Aorta (tissue), 5 donors: ENCODE measurements at regions not wholly inside any gene's neighbourhood (a gene's known extent, or its start where the extent isn't known, plus 50 kb on each side); places are given as distances from the start of the nearest gene placed in this dataset.

ENCODE experiments used
- ATAC-seq: fragments of 200-7000 bp; cut with Tn5 transposase; one replicate; pipeline ENCODE4 v1.9.1; 2022; ENCODE audit warnings: moderate library complexity; ENCODE audit not compliant: low FRiP score
- DNase-seq, 2 donors: peaks; one replicate each; pipeline ENCODE4 v3.0.0-alpha.2; 2020
- H3K27ac ChIP-seq, 2 donors: one replicate each; pipeline ENCODE4 v1.5.1; 2013; ENCODE audit warnings: low read length in 2 of 2, mild to moderate bottlenecking in 2 of 2, moderate library complexity in 2 of 2, control low read depth in 1 of 2, inconsistent platforms in 1 of 2, low read depth in 1 of 2
- H3K27me3 ChIP-seq, 2 donors: one replicate each; pipeline ENCODE4 v1.6.1; 2013; ENCODE audit warnings: control low read depth in 1 of 2, low read length in 1 of 2, mild to moderate bottlenecking in 1 of 2, moderate library complexity in 1 of 2; ENCODE audit not compliant: insufficient read depth in 2 of 2, control insufficient read depth in 1 of 2
- H3K36me3 ChIP-seq, 2 donors: one replicate each; pipeline ENCODE4 v1.6.1; 2013; ENCODE audit warnings: control low read depth in 1 of 2, low read length in 1 of 2, mild to moderate bottlenecking in 1 of 2; ENCODE audit not compliant: insufficient read depth in 2 of 2, control insufficient read depth in 1 of 2
- H3K4me1 ChIP-seq, 2 donors: one replicate each; pipeline ENCODE4 v1.6.1; 2013; ENCODE audit warnings: low read length in 2 of 2, control low read depth in 1 of 2, mild to moderate bottlenecking in 1 of 2, moderate library complexity in 1 of 2; ENCODE audit not compliant: insufficient read depth in 2 of 2, control insufficient read depth in 1 of 2
- H3K4me3 ChIP-seq, 2 donors: one replicate each; pipeline ENCODE4 v1.5.1; 2013; ENCODE audit warnings: low read length in 2 of 2, control low read depth in 1 of 2, mild to moderate bottlenecking in 1 of 2
- H3K9me3 ChIP-seq: one replicate; pipeline ENCODE4 v1.6.1; 2013; ENCODE audit warnings: mild to moderate bottlenecking, low read length; ENCODE audit not compliant: control insufficient read depth
- WGBS, 2 donors: extraction: QIAGEN DNeasy Blood & Tissue Kit; methylation state at CpG; one replicate each; pipeline ENCODE4 v1.1.7; 2013; 5-methylcytosine and 5-hydroxymethylcytosine counted together
- intact Hi-C, 2 donors: fragments of 100-400 bp; cut with DNase I; formaldehyde crosslinking; loops; one replicate each; pipeline versions ENCODE4 v1.14.2 to v1.15.0; 2022
- donor health status: healthy with polysubstance abuse.
- donor health status: Bipolar disorder and iron deficiency.
- donor health status: DM: no; HTN: no; CAD: no.
- donor health status: DM: no; HTN: no; CAD: no.
- donor health status: DM: yes; HTN: yes; CAD: no.

GRCh38 chr12:11555743-11556625 is 93.5 kb upstream of the ETV6 start:
- 10 to 12% methylated on average over 11 of the region's 11 CpGs for WGBS, 2 donors
- ATAC-seq (peak; percentile 74), DNase-seq (no peak)
- Histone ChIP-seq H3K36me3 (no peaks in the 10 kb centered on the region), H3K4me3 (peak overlapping the region; percentile 79 to 98), H3K4me1 (peaks cover 0 to 3% of the 10 kb centered on the region in 2 donors), H3K27me3 (no peaks in the 10 kb centered on the region), H3K9me3 (no peaks in the 10 kb centered on the region), H3K27ac (peak overlapping the region; percentile 68 to 96)
- intact Hi-C loops, result loop anchor here (10.0 kb wide), 1 partner anchor 479 kb away; no protein-coding TSS in a partner anchor

GRCh38 chr12:11556682-11557081 is 92.8 kb upstream of the ETV6 start:
- H3K4me3 ChIP-seq, result peak overlapping the region; percentile 79 to 98
- intact Hi-C loops, result loop anchor here (10.0 kb wide), 1 partner anchor 478 kb away; no protein-coding TSS in a partner anchor
- DNase-seq, result no peak
- peaks cover 0 to 3% of the 10 kb centered on the region in 2 donors for H3K4me1 ChIP-seq
- WGBS, 2 donors, result 25 to 33% methylated on average over 6 of the region's 6 CpGs
- H3K27ac ChIP-seq, result peak overlapping the region in 1 of 2 donors; percentile 13
- ATAC-seq, result no peak
- H3K36me3 ChIP-seq, result no peaks in the 10 kb centered on the region
- no peaks in the 10 kb centered on the region for H3K9me3 ChIP-seq
- no peaks in the 10 kb centered on the region for H3K27me3 ChIP-seq

DNA sequence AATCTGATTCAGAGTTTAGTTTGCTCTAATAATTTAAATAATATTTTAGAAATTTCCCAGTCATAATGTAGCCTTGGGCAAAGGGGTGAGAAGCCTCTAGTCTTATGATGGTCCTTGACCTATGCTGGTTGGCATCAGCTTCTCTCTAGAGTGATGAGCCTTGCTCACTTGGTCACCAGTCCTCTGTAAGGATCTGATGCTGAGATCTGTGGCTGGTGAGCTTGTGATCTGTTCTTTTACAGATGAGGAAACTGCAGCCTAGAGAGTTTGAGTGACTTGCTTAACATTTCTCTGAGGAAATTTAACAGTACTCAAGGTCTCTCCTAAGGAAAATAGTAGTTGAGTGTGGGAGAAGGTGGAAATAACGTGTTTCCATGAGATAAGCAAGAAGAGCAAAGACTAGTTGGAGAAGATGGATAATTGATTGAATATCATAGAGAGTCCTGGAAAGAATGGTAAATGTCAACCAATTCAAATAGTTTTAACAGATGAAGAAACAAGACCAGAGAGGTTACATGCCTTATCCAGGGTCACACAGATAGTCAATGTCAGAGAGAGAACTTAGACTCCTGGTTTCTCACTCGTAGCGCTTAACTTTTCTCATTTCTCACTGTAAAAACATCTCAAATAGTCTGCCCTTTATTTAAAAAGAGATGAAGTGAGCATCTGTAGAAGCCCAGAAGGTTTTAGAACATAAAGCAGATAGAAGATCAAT is 89.7 kb upstream of the ETV6 start:
- peak overlapping the region; percentile 22 to 36 for H3K27ac ChIP-seq
- intact Hi-C loops, result loop anchor here (10.0 kb wide), 1 partner anchor 475 kb away; no protein-coding TSS in a partner anchor
- WGBS, 2 donors, result 94% methylated on average over 3 of the region's 3 CpGs
- no peaks in the 10 kb centered on the region for H3K27me3 ChIP-seq
- no peaks in the 10 kb centered on the region for H3K36me3 ChIP-seq
- peaks cover 0 to 3% of the 10 kb centered on the region in 2 donors for H3K4me1 ChIP-seq
- DNase-seq (no peak), ATAC-seq (no peak)
- H3K9me3 ChIP-seq, result no peaks in the 10 kb centered on the region
- no peak overlapping the region for H3K4me3 ChIP-seq

GRCh38 chr12:11561411-11561810 is 88.1 kb upstream of the ETV6 start:
- intact Hi-C loops, result no loop called here
- no peaks in the 10 kb centered on the region for H3K36me3 ChIP-seq
- H3K4me1 ChIP-seq, result peaks cover 0 to 3% of the 10 kb centered on the region in 2 donors
- ATAC-seq (no peak), DNase-seq (no peak)
- H3K27me3 ChIP-seq, result no peaks in the 10 kb centered on the region
- no peak overlapping the region for H3K4me3 ChIP-seq
- H3K9me3 ChIP-seq, result no peaks in the 10 kb centered on the region
- H3K27ac ChIP-seq, result peak overlapping the region in 1 of 2 donors; percentile 70

- intact Hi-C loops, result loop anchor here in 1 of 2 donors (2.0 kb wide), 1 partner anchor 13 kb away; no protein-coding TSS in a partner anchor
Observed at GRCh38 chr12:11563785-11564739, 85.4 kb upstream of the ETV6 start.

GRCh38 chr12:11564984-11565651 is 84.4 kb upstream of the ETV6 start:
- Histone ChIP-seq H3K27me3 (no peaks in the 10 kb centered on the region), H3K4me1 (peaks cover 0 to 3% of the 10 kb centered on the region in 2 donors), H3K36me3 (no peaks in the 10 kb centered on the region), H3K9me3 (no peaks in the 10 kb centered on the region), H3K27ac (no peak overlapping the region), H3K4me3 (no peak overlapping the region)
- intact Hi-C loops, result no loop called here
- 93 to 99% methylated on average over 7 of the region's 7 CpGs for WGBS, 2 donors
- no peak for DNase-seq
- no peak for ATAC-seq

More at GRCh38 chr12:11563785-11564739, 85.4 kb upstream of the ETV6 start:
- H3K4me1 ChIP-seq, result peaks cover 0 to 3% of the 10 kb centered on the region in 2 donors
- WGBS, 2 donors, result 89% methylated on average over 10 of the region's 10 CpGs
- no peaks in the 10 kb centered on the region for H3K9me3 ChIP-seq
- ATAC-seq (no peak), DNase-seq (no peak)
- no peaks in the 10 kb centered on the region for H3K36me3 ChIP-seq
- H3K4me3 ChIP-seq, result no peak overlapping the region
- H3K27ac ChIP-seq, result no peak overlapping the region
- no peaks in the 10 kb centered on the region for H3K27me3 ChIP-seq

DNA sequence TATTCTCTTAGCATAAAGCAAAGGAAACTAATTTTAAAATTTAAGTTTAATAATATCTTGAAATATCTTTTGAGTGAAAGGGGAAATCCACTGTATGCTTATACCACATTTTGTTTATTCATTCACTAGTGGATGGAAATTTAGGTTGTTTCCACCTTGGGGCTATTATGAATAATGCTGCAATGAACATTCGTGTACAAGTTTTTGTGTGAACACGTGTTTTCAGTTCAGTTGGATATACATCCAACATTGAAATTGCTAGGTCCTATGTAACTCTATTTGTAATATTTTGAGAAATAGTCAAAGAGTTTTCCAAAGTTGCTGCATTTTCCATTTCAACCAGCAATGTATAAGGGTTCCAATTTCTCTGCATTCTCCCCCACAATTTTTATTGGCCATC is 83.7 kb upstream of the ETV6 start:
- Histone ChIP-seq H3K27ac (no peak overlapping the region), H3K4me3 (no peak overlapping the region), H3K9me3 (no peaks in the 10 kb centered on the region), H3K4me1 (peaks cover 0 to 2% of the 10 kb centered on the region in 2 donors), H3K27me3 (no peaks in the 10 kb centered on the region), H3K36me3 (no peaks in the 10 kb centered on the region)
- DNase-seq (no peak), ATAC-seq (no peak)
- intact Hi-C loops, result no loop called here
- 88 to 93% methylated on average over 2 of the region's 2 CpGs for WGBS, 2 donors
